Hematopoietic multipotent progenitor cell (in vitro differentiated cells): ENCODE measurements at regions not wholly inside any gene's neighbourhood (a gene's known extent, or its start where the extent isn't known, plus 50 kb on each side); places are given as distances from the start of the nearest gene placed in this dataset.

Source experiments
- DNase-seq, 3 donors: peaks; one replicate each; pipeline ENCODE4 v3.0.0-alpha.2; 2011 to 2015; ENCODE audit warnings: low read depth in 2 of 3, low spot score in 2 of 3

DNA sequence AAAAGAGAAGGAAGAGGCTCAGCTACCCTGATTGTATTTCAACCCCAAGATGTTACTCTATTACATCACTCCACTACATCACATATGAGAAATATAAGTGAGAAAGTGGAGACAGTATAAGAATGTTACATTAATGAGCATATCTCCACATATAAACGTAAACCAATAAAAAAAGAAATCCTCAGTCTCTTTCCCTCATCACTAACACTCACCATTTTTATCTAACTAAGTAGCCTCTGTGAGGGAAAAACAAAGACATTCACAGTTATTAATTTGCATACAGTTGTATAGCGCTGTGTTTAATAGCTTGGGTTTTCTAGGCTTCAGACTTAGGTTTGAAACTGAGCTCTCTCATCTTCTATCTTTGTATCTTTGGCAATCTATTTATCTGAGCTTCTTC lies 489.1 kb upstream of the LRRTM4 start:
- no peak for DNase-seq

DNA sequence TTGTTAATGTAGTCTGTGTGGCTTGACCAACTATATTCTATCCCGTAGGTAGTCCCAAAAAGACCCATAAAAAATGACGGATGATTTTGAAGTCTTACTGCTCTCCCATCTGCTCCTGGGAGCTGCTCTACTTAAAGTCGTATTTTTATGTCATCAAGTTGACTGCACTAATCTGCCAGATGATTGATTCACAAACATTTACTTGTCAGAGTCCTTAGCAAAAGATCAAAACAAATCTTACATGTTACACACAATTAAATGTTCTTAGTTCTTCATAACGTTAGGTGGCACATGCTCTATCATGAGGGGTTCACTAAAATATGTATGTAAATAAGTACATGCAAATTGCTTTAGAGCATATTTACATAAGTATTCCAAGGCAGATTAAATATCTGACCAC lies 498.3 kb upstream of the LRRTM4 start:
- DNase-seq, result no peak

- no peak for DNase-seq
Observed at GRCh38 chr2:78023356-78023755, 501.2 kb upstream of the LRRTM4 start.

DNA sequence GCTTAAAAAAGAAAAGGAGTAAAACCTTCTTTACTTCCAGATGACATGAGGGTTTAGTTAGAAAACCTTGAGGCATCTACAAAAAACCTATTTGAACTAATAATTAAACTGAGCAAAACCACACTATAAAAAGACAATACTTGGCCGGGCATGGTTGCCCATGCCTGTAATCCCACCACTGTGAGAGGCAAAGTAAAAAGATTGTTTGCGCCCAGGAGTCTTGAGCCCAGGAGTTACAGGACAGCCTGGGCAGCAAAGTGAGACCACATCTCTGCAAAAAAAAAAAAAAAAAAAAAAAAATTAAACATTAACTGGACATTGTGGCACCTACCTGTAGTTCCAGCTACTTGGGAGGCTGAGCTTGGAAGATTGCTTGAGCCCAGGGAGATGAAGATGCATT lies 502.8 kb upstream of the LRRTM4 start:
- no peak for DNase-seq

- no peak for DNase-seq
Observed at GRCh38 chr2:78029392-78029995, 507.3 kb upstream of the LRRTM4 start.

DNA sequence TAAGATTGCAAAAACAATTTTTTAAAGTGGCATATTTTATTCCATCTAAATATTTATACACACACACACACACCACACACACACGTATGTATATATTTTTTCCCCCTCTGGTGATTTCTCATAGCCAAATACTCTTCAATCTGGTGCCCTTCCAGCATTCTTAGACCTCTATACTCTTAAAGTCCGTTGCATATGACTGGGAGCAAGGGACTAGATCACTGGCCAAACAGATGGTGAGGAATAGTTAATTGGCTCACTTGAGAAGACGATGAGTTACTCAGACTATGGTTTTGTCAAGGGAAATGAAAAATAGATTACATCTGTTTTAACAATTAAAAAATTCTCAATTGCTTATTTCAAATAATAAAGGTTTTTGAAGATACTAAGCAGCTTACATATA lies 512.5 kb upstream of the LRRTM4 start:
- no peak for DNase-seq

- DNase-seq, result no peak
Observed at GRCh38 chr2:78035804-78036203, 513.6 kb upstream of the LRRTM4 start.

GRCh38 chr2:78051480-78051879 lies 529.3 kb upstream of the LRRTM4 start:
- DNase-seq, result no peak

- no peak for DNase-seq
Observed at GRCh38 chr2:78056976-78057375, 534.8 kb upstream of the LRRTM4 start.

DNA sequence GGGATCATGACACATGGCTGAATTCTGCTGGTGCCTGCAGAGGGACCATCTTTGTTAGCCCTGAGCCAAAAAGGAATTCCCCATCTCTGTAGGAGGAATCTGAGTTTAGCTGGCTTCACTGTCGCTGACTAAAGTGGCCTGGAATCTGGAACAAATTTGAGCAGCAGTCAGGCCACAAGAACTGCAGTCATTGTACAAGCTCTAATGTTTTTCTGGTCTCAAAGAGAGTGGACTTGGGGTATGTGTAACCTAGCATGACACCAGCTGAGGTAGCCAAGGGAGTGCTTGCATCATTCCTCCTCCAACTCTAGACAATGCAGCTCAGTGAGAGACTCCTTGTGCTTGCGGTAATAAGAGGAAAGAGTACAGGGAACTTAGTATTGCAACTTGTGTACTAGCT lies 539.1 kb upstream of the LRRTM4 start:
- DNase-seq, result no peak

GRCh38 chr2:78061732-78062131 lies 539.6 kb upstream of the LRRTM4 start:
- no peak for DNase-seq

DNA sequence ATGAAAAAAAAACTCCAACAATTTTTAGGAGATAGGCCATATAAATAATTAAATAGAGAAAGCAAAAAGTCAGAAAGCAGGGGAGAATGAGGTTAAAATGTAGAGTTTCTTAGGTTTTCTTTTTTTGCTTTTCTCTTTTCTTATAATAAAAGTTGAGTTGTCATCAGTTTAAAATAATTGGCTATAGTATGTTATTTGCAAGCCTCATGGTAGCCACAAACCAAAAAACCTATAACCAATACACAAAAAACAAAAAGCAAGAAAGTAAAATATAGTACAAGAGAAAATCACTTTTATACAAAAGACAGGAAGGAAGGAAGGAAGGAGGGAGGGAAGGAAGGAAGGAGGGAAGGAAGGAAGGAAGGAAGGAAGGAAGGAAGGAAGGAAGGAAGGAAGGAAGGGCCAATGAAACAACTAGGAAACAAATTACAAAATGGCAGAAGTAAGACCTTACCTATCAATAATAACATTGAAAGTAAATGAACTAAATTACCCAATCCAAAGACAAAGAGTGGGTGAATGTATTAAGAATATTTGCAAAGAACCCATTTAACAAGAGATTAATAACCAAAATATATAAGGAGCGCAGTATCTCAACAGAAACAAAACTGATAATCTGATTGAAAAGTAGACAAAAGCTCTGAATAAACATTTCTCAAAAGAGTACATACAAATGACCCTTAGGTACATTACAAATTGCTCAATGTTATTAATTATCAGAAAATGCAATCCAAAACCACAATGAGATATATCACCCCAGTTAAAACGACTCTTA lies 541.3 kb upstream of the LRRTM4 start:
- no peak for DNase-seq

DNA sequence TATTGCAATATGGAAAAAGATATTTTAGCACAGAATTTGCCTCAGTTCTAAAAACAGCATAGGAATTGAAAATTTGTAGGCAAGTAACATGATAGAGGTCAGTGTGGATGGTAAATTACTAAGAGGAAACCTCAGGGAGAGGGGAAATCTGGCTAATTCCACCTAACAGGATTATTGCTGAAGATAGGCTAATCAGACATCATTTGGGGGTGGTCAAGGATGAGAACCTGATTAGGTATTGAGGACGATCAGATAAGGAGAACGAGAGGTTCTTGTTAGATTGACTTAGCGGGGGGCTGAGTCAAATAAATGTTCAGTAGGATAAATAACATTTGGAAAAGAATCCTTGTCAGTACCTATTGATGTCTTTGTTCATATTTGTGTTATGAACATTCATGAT lies 543.2 kb upstream of the LRRTM4 start:
- no peak for DNase-seq

GRCh38 chr2:78068808-78069207 lies 546.6 kb upstream of the LRRTM4 start:
- no peak for DNase-seq

- no peak for DNase-seq
Observed at GRCh38 chr2:78070693-78071092, 548.5 kb upstream of the LRRTM4 start.

GRCh38 chr2:78077633-78078032 lies 555.5 kb upstream of the LRRTM4 start:
- no peak for DNase-seq

GRCh38 chr2:78082555-78082954 lies 560.4 kb upstream of the LRRTM4 start:
- DNase-seq, result no peak

- DNase-seq, result no peak
Observed at GRCh38 chr2:78093436-78093835, 571.3 kb upstream of the LRRTM4 start.

DNA sequence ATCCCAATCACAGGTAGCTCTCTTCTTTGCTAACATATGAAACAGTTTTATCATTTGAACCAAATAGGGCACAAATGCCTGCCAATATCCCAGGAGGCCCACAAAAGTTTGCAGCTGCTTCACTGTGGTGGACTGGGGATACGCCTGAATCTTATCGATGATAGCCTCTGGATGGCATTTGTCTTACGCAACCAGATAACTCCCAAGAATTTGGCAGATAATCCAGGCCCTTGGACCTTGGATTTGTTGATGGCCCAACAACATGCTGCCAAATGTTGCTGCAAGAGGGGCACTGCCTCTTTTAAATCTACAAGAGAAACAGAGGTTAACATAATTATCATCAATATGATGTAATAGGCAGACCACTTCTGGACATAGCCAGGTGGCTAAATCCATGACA lies 587.1 kb upstream of the LRRTM4 start:
- DNase-seq, result no peak

DNA sequence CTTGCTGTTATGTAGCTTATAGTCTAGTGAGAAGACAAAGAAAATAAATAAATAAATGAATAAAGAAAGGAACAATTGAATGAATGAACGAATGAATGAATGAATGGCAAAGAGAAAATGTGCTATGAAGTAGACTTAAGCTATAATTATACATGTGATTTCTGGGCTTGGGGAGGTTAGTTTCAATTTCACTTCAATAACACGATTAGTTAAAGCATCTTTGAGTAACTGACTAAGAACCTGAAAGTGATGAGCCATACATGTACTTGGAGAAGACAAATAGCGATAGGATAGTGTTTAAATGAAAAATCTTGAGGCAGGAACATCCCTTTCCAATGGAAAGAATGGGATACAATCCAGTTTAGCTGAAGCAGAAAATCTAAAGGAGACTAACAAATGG lies 593.1 kb upstream of the LRRTM4 start:
- no peak for DNase-seq

DNA sequence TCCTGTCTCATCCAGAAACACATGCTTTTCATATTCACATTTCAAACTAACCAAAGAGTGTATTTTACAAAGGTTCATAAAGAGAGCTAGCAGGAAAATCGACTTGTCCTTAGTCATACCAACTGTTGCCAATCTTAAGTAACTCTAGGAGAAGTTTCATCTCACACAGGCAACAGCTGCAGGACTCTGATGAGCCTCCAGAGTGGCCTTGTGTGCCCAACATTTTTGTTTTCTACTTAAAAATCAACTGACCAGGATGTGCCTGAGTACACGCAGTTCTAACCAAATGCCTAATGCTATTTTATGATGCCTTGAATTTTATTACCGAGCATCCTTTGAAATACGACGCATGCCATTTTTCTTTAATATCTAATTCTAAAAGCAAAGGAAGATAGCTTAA lies 595.9 kb upstream of the LRRTM4 start:
- DNase-seq, result no peak

GRCh38 chr2:78120275-78120674 lies 598.1 kb upstream of the LRRTM4 start:
- no peak for DNase-seq

DNA sequence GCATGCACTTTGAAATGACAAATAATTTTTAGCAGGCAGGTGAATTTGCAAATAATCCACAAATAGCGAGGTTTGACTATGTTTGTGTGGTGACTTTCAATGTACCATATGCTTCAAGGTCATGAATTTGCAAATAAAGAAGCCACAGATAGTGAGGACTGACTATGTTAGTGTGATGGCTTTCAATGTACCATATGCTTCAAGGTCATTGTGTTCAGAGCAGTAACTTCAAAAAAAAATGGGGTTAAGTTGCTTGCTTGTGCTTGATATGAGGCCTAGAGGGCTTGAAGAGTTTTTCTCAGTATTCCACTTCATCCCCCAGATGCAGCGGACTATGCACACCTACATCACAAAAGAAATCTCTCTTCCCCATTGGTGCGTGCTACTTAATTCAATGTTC lies 602.9 kb upstream of the LRRTM4 start:
- no peak for DNase-seq
